PC-3 (cell line): ENCODE measurements at regions not wholly inside any gene's neighbourhood (a gene's known extent, or its start where the extent isn't known, plus 50 kb on each side); places are given as distances from the start of the nearest gene placed in this dataset.

Experiments used
- ATAC-seq: fragments of 200-7000 bp; cut with Tn5 transposase; 2 replicates; pipeline ENCODE4 v1.9.1; 2020; ENCODE audit warnings: mild to moderate bottlenecking, moderate library complexity
- BruUV-seq: library from RNA; stranded (reverse); fragments of 400-500 nt; replicated peaks from 2 replicates; lab custom pipeline; 2021; lab: Mats Ljungman, UMichigan
- CTCF ChIA-PET: fragments of 300-600 bp; sonication (Branson Sonifier 250); formaldehyde crosslinking; loops from one replicate; lab custom pipeline; 2022; ENCODE audit warnings: antibody characterized with exemption; lab: Charles Lee
- POLR2A ChIA-PET: fragments of 300-600 bp; sonication (Branson Sonifier 250); formaldehyde crosslinking; loops from one replicate; lab custom pipeline; 2022; ENCODE audit warnings: antibody characterized with exemption; ENCODE audit not compliant: unreplicated experiment; lab: Charles Lee
- DNase-seq: peaks from one replicate; pipeline ENCODE4 v3.0.0-alpha.2; 2015
- H2AFZ ChIP-seq: fragments of 300-600 bp; sonication (generic); 2 replicates; pipeline ENCODE4 v1.6.0; 2016; ENCODE audit warnings: antibody characterized with exemption, low read length
- H3F3A ChIP-seq: fragments of 300-600 bp; sonication (generic); one replicate; pipeline ENCODE4 v1.6.0; 2017; ENCODE audit warnings: antibody characterized with exemption, low read length, control low read depth, mild to moderate bottlenecking; ENCODE audit not compliant: unreplicated experiment
- H3K27ac ChIP-seq: fragments of 300-600 bp; sonication (generic); 2 replicates; pipeline ENCODE4 v1.5.1; 2016; ENCODE audit warnings: mild to moderate bottlenecking, low read length
- H3K27me3 ChIP-seq: fragments of 300-600 bp; sonication (generic); 2 replicates; pipeline ENCODE4 v1.6.1; 2016; ENCODE audit warnings: low read length, mixed read lengths
- H3K36me3 ChIP-seq: fragments of 300-600 bp; sonication (generic); 2 replicates; pipeline ENCODE4 v1.6.1; 2016; ENCODE audit warnings: low read depth, mixed run types, low read length, mixed read lengths
- H3K4me1 ChIP-seq: fragments of 300-600 bp; sonication (generic); 2 replicates; pipeline ENCODE4 v1.5.1; 2016; ENCODE audit warnings: low read length; ENCODE audit not compliant: insufficient read depth
- H3K4me2 ChIP-seq: fragments of 300-600 bp; sonication (generic); 2 replicates; pipeline ENCODE4 v1.6.0; 2016; ENCODE audit warnings: low read length
- H3K4me3 ChIP-seq: fragments of 300-600 bp; sonication (generic); 2 replicates; pipeline ENCODE4 v1.5.1; 2016; ENCODE audit warnings: mild to moderate bottlenecking, low read length, mixed read lengths
- H3K79me2 ChIP-seq: fragments of 300-600 bp; sonication (generic); 2 replicates; pipeline ENCODE4 v1.6.1; 2017; ENCODE audit warnings: low read length, mixed read lengths
- H3K9ac ChIP-seq: fragments of 300-600 bp; sonication (generic); 2 replicates; pipeline ENCODE4 v1.6.0; 2016; ENCODE audit warnings: mild to moderate bottlenecking, low read length
- H3K9me2 ChIP-seq: fragments of 300-600 bp; sonication (generic); replicated peaks from 2 replicates; pipeline ENCODE4 v1.6.1; 2016; ENCODE audit warnings: mixed run types, low read length, mixed read lengths
- H3K9me3 ChIP-seq: fragments of 300-600 bp; sonication (generic); 2 replicates; pipeline ENCODE4 v1.6.1; 2016; ENCODE audit warnings: low read length, mixed read lengths
- H4K20me1 ChIP-seq: fragments of 300-600 bp; sonication (generic); 2 replicates; pipeline ENCODE4 v1.6.1; 2016; ENCODE audit warnings: low read length, mixed read lengths
- CTCF ChIP-seq: fragments of 300-600 bp; sonication (generic); conservative IDR thresholded peaks from 2 replicates; pipeline ENCODE4 v1.5.1; 2017; ENCODE audit warnings: antibody characterized with exemption, low read depth, mild to moderate bottlenecking, low read length
- EZH2 ChIP-seq: fragments of 300-600 bp; sonication (generic); IDR thresholded peaks from one replicate; pipeline ENCODE4 v1.6.1; 2017; ENCODE audit warnings: antibody characterized with exemption, mild to moderate bottlenecking, low read length; ENCODE audit not compliant: unreplicated experiment
- EZH2phosphoT487 ChIP-seq: fragments of 300-600 bp; sonication (generic); IDR thresholded peaks from 2 replicates; pipeline ENCODE4 v1.6.1; 2018; ENCODE audit warnings: mild to moderate bottlenecking, antibody characterized with exemption, low read length, borderline replicate concordance
- intact Hi-C: fragments of 100-400 bp; cut with micrococcal nuclease; formaldehyde crosslinking; loops from 2 replicates; pipeline ENCODE4 v1.9.0; 2023

DNA sequence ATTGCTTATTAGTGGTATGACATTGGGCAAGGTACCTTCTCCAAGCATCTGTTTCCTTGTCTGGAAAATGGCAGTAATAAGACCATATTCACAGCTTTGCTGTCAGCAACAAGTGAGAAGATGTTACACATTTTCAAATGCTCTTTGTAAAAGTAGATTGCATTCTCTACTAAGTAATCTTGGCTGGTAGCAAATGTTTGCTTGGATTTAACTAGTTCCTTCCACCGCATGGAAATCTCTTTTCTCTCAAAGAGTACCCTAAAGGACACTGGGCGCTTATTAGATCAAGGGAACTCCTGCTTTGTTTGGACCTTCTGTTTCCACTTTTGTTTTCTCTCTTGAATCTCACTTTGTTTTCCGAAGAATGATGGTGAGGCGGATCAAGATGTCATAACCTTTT, 185.2 kb upstream of the BMPER start:
- Histone ChIP-seq H3F3A (no peaks in the 10 kb centered on the region), H3K4me2 (no peak overlapping the region), H3K4me3 (no peak overlapping the region), H3K9me3 (no peaks in the 10 kb centered on the region), H3K36me3 (no peaks in the 10 kb centered on the region), H3K4me1 (peaks cover 20% of the 10 kb centered on the region), H3K9ac (no peak overlapping the region), H2AFZ (no peak overlapping the region), H3K27ac (no peak overlapping the region), H3K9me2 (no peaks in the 10 kb centered on the region), H3K79me2 (no peaks in the 10 kb centered on the region), H4K20me1 (no peaks in the 10 kb centered on the region), H3K27me3 (no peaks in the 10 kb centered on the region)
- ChIA-PET CTCF (no interaction called here), POLR2A (no interaction called here)
- intact Hi-C loops = no loop called here
- ATAC-seq (no peak), DNase-seq (no peak)
- TF ChIP-seq EZH2phosphoT487 (no peak), EZH2 (no peak), CTCF (no peak)
- no TSS peak for BruUV-seq

DNA sequence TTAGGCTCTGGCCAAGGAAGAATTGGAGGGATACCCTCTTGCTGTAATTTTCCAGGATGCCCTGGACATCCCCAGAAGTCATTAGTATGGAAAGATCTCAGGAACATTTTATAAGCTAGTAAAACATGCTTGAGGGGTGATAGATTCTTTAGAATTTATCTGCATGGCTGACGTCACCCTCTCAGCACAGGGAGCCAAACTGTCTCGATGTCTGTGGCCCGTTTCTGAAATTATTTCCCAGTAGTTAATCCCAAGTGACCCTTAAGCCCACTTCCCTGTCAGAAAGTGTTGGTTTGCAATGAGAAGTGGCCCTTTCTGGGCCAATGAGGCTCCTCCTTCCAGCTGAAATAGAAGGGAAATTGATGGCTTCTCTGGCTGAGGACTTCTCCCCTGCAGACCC, 184.5 kb upstream of the BMPER start:
- no peaks in the 10 kb centered on the region for H3F3A ChIP-seq
- H4K20me1 ChIP-seq = no peaks in the 10 kb centered on the region
- no peak overlapping the region for H3K4me3 ChIP-seq
- no peaks in the 10 kb centered on the region for H3K9me3 ChIP-seq
- H2AFZ ChIP-seq = no peak overlapping the region
- H3K36me3 ChIP-seq = no peaks in the 10 kb centered on the region
- intact Hi-C loops = no loop called here
- no peak for TF ChIP-seq EZH2
- no peak for TF ChIP-seq CTCF
- no peak for TF ChIP-seq EZH2phosphoT487
- H3K9ac ChIP-seq = no peak overlapping the region
- no peaks in the 10 kb centered on the region for H3K9me2 ChIP-seq
- no peaks in the 10 kb centered on the region for H3K79me2 ChIP-seq
- no peaks in the 10 kb centered on the region for H3K27me3 ChIP-seq
- no peak overlapping the region for H3K4me2 ChIP-seq
- CTCF ChIA-PET = interaction anchor here (0.5 to 1.1 kb wide), 2 partner anchors 247 to 261 kb away, joined by 3 read pairs; no protein-coding TSS in a partner anchor
- ATAC-seq (no peak), DNase-seq (no peak)
- POLR2A ChIA-PET = no interaction called here
- H3K27ac ChIP-seq = no peak overlapping the region
- peaks cover 20% of the 10 kb centered on the region for H3K4me1 ChIP-seq
- BruUV-seq = no TSS peak

DNA sequence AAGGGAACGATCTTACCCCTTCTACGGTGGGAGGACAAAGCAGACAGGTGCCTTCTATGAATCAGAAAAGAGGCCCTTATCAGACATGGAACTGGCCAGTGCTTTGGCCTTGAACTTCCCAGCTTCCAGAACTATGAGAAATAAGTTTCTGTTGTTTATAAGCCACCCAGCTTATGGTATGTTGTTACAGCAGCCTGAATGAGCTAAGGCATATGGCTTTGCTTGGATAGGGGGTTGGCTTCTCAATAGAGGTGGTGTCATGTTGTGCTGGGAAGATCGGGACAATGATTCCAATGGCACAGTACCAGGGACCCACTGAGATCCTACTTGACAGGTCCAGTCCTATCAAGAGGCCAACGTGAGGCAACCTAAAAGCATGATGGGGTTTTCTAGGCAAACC, 183.4 kb upstream of the BMPER start:
- Histone ChIP-seq H3K9me3 (no peaks in the 10 kb centered on the region), H3K9ac (no peak overlapping the region), H3K27ac (peak overlapping the region; percentile 19), H3K79me2 (no peaks in the 10 kb centered on the region), H3K4me2 (peak overlapping the region; percentile 83; the same call in 1 of the 2 replicates), H3F3A (no peaks in the 10 kb centered on the region), H3K9me2 (no peaks in the 10 kb centered on the region), H3K4me3 (no peak overlapping the region), H4K20me1 (no peaks in the 10 kb centered on the region), H3K4me1 (peaks cover 20% of the 10 kb centered on the region), H2AFZ (0 out of 2 replicates have a peak overlapping the region, but pooled peaks have one; percentile 72), H3K27me3 (no peaks in the 10 kb centered on the region), H3K36me3 (no peaks in the 10 kb centered on the region)
- CTCF ChIA-PET = interaction anchor here (0.5 to 1.1 kb wide), 2 partner anchors 225 to 262 kb away, joined by 3 read pairs; no protein-coding TSS in a partner anchor
- POLR2A ChIA-PET = no interaction called here
- no TSS peak for BruUV-seq
- no peak for TF ChIP-seq EZH2
- no peak for TF ChIP-seq CTCF
- no peak for TF ChIP-seq EZH2phosphoT487
- intact Hi-C loops = no loop called here
- ATAC-seq = peak; percentile 1; the same call in 1 of the 2 replicates
- no peak for DNase-seq
